OCI-LY1 (cell line): ENCODE measurements at regions not wholly inside any gene's neighbourhood (a gene's known extent, or its start where the extent isn't known, plus 50 kb on each side); places are given as distances from the start of the nearest gene placed in this dataset.

Source experiments
- EZH2 ChIP-seq: fragments of 200-600 bp; sonication (generic), shearing (Covaris generic); IDR thresholded peaks from 2 replicates; pipeline ENCODE4 v1.8.0; 2017; ENCODE audit warnings: borderline replicate concordance, mixed run types, mild to moderate bottlenecking, antibody characterized with exemption, low read length, moderate library complexity, mixed read lengths
- TF ChIP-seq, protein P1 (sequence below): fragments of 200-600 bp; sonication (generic), shearing (Covaris generic); IDR thresholded peaks from 2 replicates; pipeline ENCODE4 v1.5.1; 2017; ENCODE audit warnings: mild to moderate bottlenecking, antibody characterized with exemption, low read length, moderate library complexity, mixed read lengths

DNA sequence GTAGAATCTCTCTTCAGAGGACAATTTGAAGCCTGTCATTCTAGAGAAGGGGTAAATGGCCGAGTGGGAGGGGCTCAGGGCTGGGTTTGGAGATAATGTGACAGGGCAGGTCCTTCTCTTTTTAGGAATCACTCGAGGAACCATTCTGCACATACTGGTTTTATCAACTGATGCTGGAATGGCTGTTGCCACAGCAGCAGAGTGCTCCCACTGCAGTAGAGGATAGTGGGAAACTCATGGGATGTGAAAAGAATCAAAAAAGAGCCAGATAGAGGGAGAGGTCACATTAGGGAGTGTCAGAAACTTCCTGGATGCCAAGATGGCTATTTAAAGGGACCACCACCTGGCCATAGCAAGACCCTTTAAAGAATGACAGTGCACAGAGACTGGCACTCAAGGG lies 105.3 kb downstream of the NAV1 start:
- TF ChIP-seq, protein P1, sequence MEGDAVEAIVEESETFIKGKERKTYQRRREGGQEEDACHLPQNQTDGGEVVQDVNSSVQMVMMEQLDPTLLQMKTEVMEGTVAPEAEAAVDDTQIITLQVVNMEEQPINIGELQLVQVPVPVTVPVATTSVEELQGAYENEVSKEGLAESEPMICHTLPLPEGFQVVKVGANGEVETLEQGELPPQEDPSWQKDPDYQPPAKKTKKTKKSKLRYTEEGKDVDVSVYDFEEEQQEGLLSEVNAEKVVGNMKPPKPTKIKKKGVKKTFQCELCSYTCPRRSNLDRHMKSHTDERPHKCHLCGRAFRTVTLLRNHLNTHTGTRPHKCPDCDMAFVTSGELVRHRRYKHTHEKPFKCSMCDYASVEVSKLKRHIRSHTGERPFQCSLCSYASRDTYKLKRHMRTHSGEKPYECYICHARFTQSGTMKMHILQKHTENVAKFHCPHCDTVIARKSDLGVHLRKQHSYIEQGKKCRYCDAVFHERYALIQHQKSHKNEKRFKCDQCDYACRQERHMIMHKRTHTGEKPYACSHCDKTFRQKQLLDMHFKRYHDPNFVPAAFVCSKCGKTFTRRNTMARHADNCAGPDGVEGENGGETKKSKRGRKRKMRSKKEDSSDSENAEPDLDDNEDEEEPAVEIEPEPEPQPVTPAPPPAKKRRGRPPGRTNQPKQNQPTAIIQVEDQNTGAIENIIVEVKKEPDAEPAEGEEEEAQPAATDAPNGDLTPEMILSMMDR, result no peak
- no peak for TF ChIP-seq EZH2
